ENCODE measurements at regions not wholly inside any gene's neighbourhood (a gene's known extent, or its start where the extent isn't known, plus 50 kb on each side); places are given as distances from the start of the nearest gene placed in this dataset.

- TF ChIP-seq CTCF (IDR thresholded peaks at IDR 0.05), result no peak
- TF ChIP-seq, protein P1, sequence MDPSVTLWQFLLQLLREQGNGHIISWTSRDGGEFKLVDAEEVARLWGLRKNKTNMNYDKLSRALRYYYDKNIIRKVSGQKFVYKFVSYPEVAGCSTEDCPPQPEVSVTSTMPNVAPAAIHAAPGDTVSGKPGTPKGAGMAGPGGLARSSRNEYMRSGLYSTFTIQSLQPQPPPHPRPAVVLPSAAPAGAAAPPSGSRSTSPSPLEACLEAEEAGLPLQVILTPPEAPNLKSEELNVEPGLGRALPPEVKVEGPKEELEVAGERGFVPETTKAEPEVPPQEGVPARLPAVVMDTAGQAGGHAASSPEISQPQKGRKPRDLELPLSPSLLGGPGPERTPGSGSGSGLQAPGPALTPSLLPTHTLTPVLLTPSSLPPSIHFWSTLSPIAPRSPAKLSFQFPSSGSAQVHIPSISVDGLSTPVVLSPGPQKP (IDR thresholded peaks at IDR 0.05; ENCODE audit: low read depth, low read length), result no peak
- TF ChIP-seq RAD21 (conservative IDR thresholded peaks at IDR 0.05 in 1 of 2, IDR thresholded peaks at IDR 0.05 in 1 of 2), result no peak
- TF ChIP-seq NFE2L2 (conservative IDR thresholded peaks at IDR 0.05; ENCODE audit: low read length), result no peak
- no peak for TF ChIP-seq USF2 (IDR thresholded peaks at IDR 0.05)
- no peak for TF ChIP-seq POLR2A (IDR thresholded peaks at IDR 0.05; ENCODE audit: low read length)
Measured at GRCh38 chr13:36516225-36516624, 83.9 kb downstream of the CCNA1 start.

All from A549 (cell line).